CD4-positive, alpha-beta T cell (primary cell): ENCODE measurements at regions not wholly inside any gene's neighbourhood (a gene's known extent, or its start where the extent isn't known, plus 50 kb on each side); places are given as distances from the start of the nearest gene placed in this dataset.

Experiments
- ATAC-seq: fragments of 200-7000 bp; cut with Tn5 transposase; one replicate; pipeline ENCODE4 v1.10.0; 2022; ENCODE audit warnings: mild to moderate bottlenecking; ENCODE audit not compliant: poor library complexity
- CTCF ChIA-PET: fragments of 350-600 bp; sonication (Branson Sonifier 250); formaldehyde crosslinking; loops from one replicate; lab custom pipeline; 2021; ENCODE audit warnings: antibody characterized with exemption, inconsistent platforms; lab: Charles Lee
- POLR2A ChIA-PET: fragments of 350-600 bp; sonication (Branson Sonifier 250); formaldehyde crosslinking; loops from one replicate; lab custom pipeline; 2021; ENCODE audit warnings: antibody characterized with exemption, inconsistent platforms; lab: Charles Lee
- DNase-seq, 14 experiments: peaks; one replicate each; pipeline ENCODE4 v3.0.0-alpha.2; 2013 to 2020; ENCODE audit warnings: mixed read lengths in 2 of 14
- H3K27ac ChIP-seq, 2 donors: one replicate each; pipeline versions ENCODE4 v1.5.1 to v1.7.0; 2013; ENCODE audit warnings: low read length in 2 of 2, low read depth in 1 of 2, mild to moderate bottlenecking in 1 of 2
- H3K27me3 ChIP-seq, 2 experiments: 1 replicate in 1 of 2; 2 replicates in 1 of 2; pipeline versions ENCODE4 v1.6.1 to v1.7.0; 2013; ENCODE audit warnings: low read length in 2 of 2, control low read depth in 1 of 2, mild to moderate bottlenecking in 1 of 2, moderate library complexity in 1 of 2; ENCODE audit not compliant: insufficient read depth in 2 of 2, control insufficient read depth in 1 of 2
- H3K36me3 ChIP-seq: one replicate; pipeline ENCODE4 v1.6.1; 2013; ENCODE audit warnings: low read length, control low read depth; ENCODE audit not compliant: insufficient read depth
- H3K4me1 ChIP-seq: one replicate; pipeline ENCODE4 v1.6.1; 2013; ENCODE audit warnings: low read length, control low read depth; ENCODE audit not compliant: insufficient read depth
- H3K4me3 ChIP-seq: one replicate; pipeline ENCODE4 v1.5.1; 2013; ENCODE audit warnings: mild to moderate bottlenecking, low read length, moderate library complexity
- H3K9me3 ChIP-seq, 2 experiments: 1 replicate in 1 of 2; 2 replicates in 1 of 2; pipeline versions ENCODE4 v1.6.1 to v1.7.0; 2013; ENCODE audit warnings: low read length in 2 of 2, mild to moderate bottlenecking in 2 of 2, control low read depth in 1 of 2, moderate library complexity in 1 of 2; ENCODE audit not compliant: control insufficient read depth in 1 of 2, insufficient read depth in 1 of 2
- H3K27ac Mint-ChIP-seq: one replicate; pipeline ENCODE4 v1.8.0; 2020; ENCODE audit warnings: mixed read lengths
- H3K27me3 Mint-ChIP-seq: one replicate; pipeline ENCODE4 v1.8.0; 2021; ENCODE audit warnings: mixed read lengths
- H3K36me3 Mint-ChIP-seq: one replicate; pipeline ENCODE4 v1.8.0; 2021; ENCODE audit warnings: low read depth, mixed read lengths
- H3K4me1 Mint-ChIP-seq: one replicate; pipeline ENCODE4 v1.8.0; 2021; ENCODE audit warnings: low read depth, mixed read lengths
- H3K4me3 Mint-ChIP-seq: one replicate; pipeline ENCODE4 v1.8.0; 2020; ENCODE audit warnings: mild to moderate bottlenecking, mixed read lengths
- H3K9me3 Mint-ChIP-seq: one replicate; pipeline ENCODE4 v1.8.0; 2020; ENCODE audit warnings: mixed read lengths
- CTCF ChIP-seq: fragments of 200-600 bp; IDR thresholded peaks from one replicate; pipeline ENCODE4 v1.8.0; 2022; ENCODE audit warnings: antibody characterized with exemption, mild to moderate bottlenecking
- intact Hi-C, 2 experiments: fragments of 100-400 bp; cut with DNase I in 1 of 2; cut with micrococcal nuclease in 1 of 2; formaldehyde crosslinking; loops; one replicate each; pipeline versions ENCODE4 v1.15.1 to v1.9.0; 2023 to 2025; cut with DNase I, micrococcal nuclease

GRCh38 chr10:108749042-108749441, 1174.3 kb downstream of the XPNPEP1 start:
- intact Hi-C loops = no loop called here
- no peak overlapping the region for H3K27ac Mint-ChIP-seq
- H3K36me3 ChIP-seq = no peaks in the 10 kb centered on the region
- no peak overlapping the region for H3K4me3 Mint-ChIP-seq
- no peaks in the 10 kb centered on the region for H3K4me1 Mint-ChIP-seq
- DNase-seq (no peak), ATAC-seq (no peak)
- no peaks in the 10 kb centered on the region for H3K36me3 Mint-ChIP-seq
- no peaks in the 10 kb centered on the region for H3K27me3 ChIP-seq
- H3K9me3 Mint-ChIP-seq = peaks cover 18% of the 10 kb centered on the region
- H3K27ac ChIP-seq = no peak overlapping the region
- no peaks in the 10 kb centered on the region for H3K27me3 Mint-ChIP-seq
- ChIA-PET POLR2A (no interaction called here), CTCF (no interaction called here)
- no peak for TF ChIP-seq CTCF
- peaks cover 0 to 4% of the 10 kb centered on the region in 2 experiments for H3K9me3 ChIP-seq
- H3K4me3 ChIP-seq = no peak overlapping the region
- H3K4me1 ChIP-seq = no peaks in the 10 kb centered on the region

GRCh38 chr10:108736111-108736510, 1187.2 kb downstream of the XPNPEP1 start:
- intact Hi-C loops = no loop called here
- TF ChIP-seq CTCF = no peak
- Histone ChIP-seq H3K27me3 (no peaks in the 10 kb centered on the region), H3K36me3 (no peaks in the 10 kb centered on the region), H3K27ac (no peak overlapping the region), H3K4me1 (no peaks in the 10 kb centered on the region), H3K4me3 (no peak overlapping the region), H3K9me3 (peaks cover 0 to 11% of the 10 kb centered on the region in 2 experiments)
- ATAC-seq (no peak), DNase-seq (no peak)
- H3K27ac Mint-ChIP-seq = no peak overlapping the region
- H3K27me3 Mint-ChIP-seq = no peaks in the 10 kb centered on the region
- no peak overlapping the region for H3K4me3 Mint-ChIP-seq
- ChIA-PET CTCF (no interaction called here), POLR2A (no interaction called here)
- no peaks in the 10 kb centered on the region for H3K4me1 Mint-ChIP-seq
- H3K9me3 Mint-ChIP-seq = peaks cover 4% of the 10 kb centered on the region
- no peaks in the 10 kb centered on the region for H3K36me3 Mint-ChIP-seq

- peaks cover 8% of the 10 kb centered on the region for H3K9me3 Mint-ChIP-seq
- H3K27ac Mint-ChIP-seq = no peak overlapping the region
- TF ChIP-seq CTCF = no peak
- Histone ChIP-seq H3K9me3 (peaks cover 0 to 5% of the 10 kb centered on the region in 2 experiments), H3K27ac (no peak overlapping the region), H3K36me3 (no peaks in the 10 kb centered on the region), H3K27me3 (no peaks in the 10 kb centered on the region), H3K4me1 (no peaks in the 10 kb centered on the region), H3K4me3 (no peak overlapping the region)
- H3K36me3 Mint-ChIP-seq = no peaks in the 10 kb centered on the region
- ChIA-PET POLR2A (no interaction called here), CTCF (no interaction called here)
- H3K4me3 Mint-ChIP-seq = no peak overlapping the region
- H3K4me1 Mint-ChIP-seq = no peaks in the 10 kb centered on the region
- no peaks in the 10 kb centered on the region for H3K27me3 Mint-ChIP-seq
- intact Hi-C loops = no loop called here
- ATAC-seq (no peak), DNase-seq (no peak)
Measured at GRCh38 chr10:108735380-108735779, 1187.9 kb downstream of the XPNPEP1 start.
